ENCODE measurements at regions not wholly inside any gene's neighbourhood (a gene's known extent, or its start where the extent isn't known, plus 50 kb on each side); places are given as distances from the start of the nearest gene placed in this dataset.

- H3K4me1 ChIP-seq: no peaks in the 10 kb centered on the region
- no peaks in the 10 kb centered on the region for H3K36me3 ChIP-seq
- DNase-seq: no peak
- H3K4me3 ChIP-seq: no peak overlapping the region
- H3K27me3 ChIP-seq (replicated peaks in 1 of 7): no peaks in the 10 kb centered on the region
- H3K27ac ChIP-seq: no peak overlapping the region
- 71 to 83% (median 79%) methylated on average over 5 of the region's 5 CpGs for WGBS, 5 donors
- no peak for TF ChIP-seq CTCF (IDR thresholded peaks at IDR 0.05 in 8 of 11, conservative IDR thresholded peaks at IDR 0.05 in 3 of 11)
- no peak for TF ChIP-seq POLR2AphosphoS5 (IDR thresholded peaks at IDR 0.05)
- TF ChIP-seq POLR2A (IDR thresholded peaks at IDR 0.05): no peak
- H3K9me3 ChIP-seq: peaks cover 0 to 20% (median 0%) of the 10 kb centered on the region in 8 donors
- intact Hi-C loops (cut with DNase I; ENCODE audit: low total_unique reads): no loop called here
These were observed 924.2 kb downstream of the UQCRFS1 start for GRCh38 chr19:28288572-28289264.

GRCh38 chr19:28285917-28286316 is 927.0 kb downstream of the UQCRFS1 start:
- H3K27ac ChIP-seq: no peak overlapping the region
- 80 to 92% (median 89%) methylated on average over 2 of the region's 2 CpGs for WGBS, 5 donors
- intact Hi-C loops (cut with DNase I; ENCODE audit: low total_unique reads): no loop called here
- no peaks in the 10 kb centered on the region for H3K27me3 ChIP-seq (replicated peaks in 1 of 7)
- DNase-seq: no peak
- no peaks in the 10 kb centered on the region for H3K36me3 ChIP-seq
- H3K9me3 ChIP-seq: peaks cover 0 to 38% (median 0%) of the 10 kb centered on the region in 8 donors
- H3K4me3 ChIP-seq: no peak overlapping the region
- H3K4me1 ChIP-seq: no peaks in the 10 kb centered on the region
- TF ChIP-seq POLR2AphosphoS5 (IDR thresholded peaks at IDR 0.05) (no peak), CTCF (IDR thresholded peaks at IDR 0.05 in 8 of 11, conservative IDR thresholded peaks at IDR 0.05 in 3 of 11) (no peak), POLR2A (IDR thresholded peaks at IDR 0.05) (no peak)

DNA sequence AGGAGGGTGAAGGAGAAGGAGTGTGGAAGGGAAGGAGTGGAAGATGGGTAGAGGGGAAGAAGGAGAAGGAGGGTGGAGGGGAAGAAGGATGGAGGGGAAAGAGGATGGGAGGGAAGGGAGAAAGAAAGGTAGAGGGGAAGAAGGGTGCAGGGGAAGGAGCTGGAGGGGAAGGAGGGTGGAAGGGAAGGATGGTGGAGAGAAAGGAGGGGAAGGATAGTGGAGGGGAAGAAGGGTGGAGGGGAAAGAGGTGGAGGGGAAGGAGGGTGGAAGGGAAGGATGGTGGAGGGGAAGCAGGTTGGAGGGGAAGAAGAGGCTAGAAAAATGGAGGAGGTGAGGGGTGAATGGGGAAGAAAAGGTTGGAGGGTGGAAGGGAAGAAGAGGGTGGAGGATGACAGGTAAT is 927.9 kb downstream of the UQCRFS1 start:
- H3K9me3 ChIP-seq: peaks cover 0 to 38% (median 0%) of the 10 kb centered on the region in 8 donors
- H3K27me3 ChIP-seq (replicated peaks in 1 of 7): no peaks in the 10 kb centered on the region
- no peaks in the 10 kb centered on the region for H3K4me1 ChIP-seq
- DNase-seq: no peak
- H3K4me3 ChIP-seq: no peak overlapping the region
- H3K27ac ChIP-seq: no peak overlapping the region
- intact Hi-C loops (cut with DNase I; ENCODE audit: low total_unique reads): no loop called here
- H3K36me3 ChIP-seq: no peaks in the 10 kb centered on the region
- no peak for TF ChIP-seq CTCF (IDR thresholded peaks at IDR 0.05 in 8 of 11, conservative IDR thresholded peaks at IDR 0.05 in 3 of 11)
- no peak for TF ChIP-seq POLR2A (IDR thresholded peaks at IDR 0.05)
- TF ChIP-seq POLR2AphosphoS5 (IDR thresholded peaks at IDR 0.05): no peak

- H3K4me3 ChIP-seq: no peak overlapping the region
- DNase-seq: no peak
- H3K36me3 ChIP-seq: no peaks in the 10 kb centered on the region
- intact Hi-C loops (cut with DNase I; ENCODE audit: low total_unique reads): no loop called here
- peaks cover 0 to 38% (median 0%) of the 10 kb centered on the region in 8 donors for H3K9me3 ChIP-seq
- no peaks in the 10 kb centered on the region for H3K27me3 ChIP-seq (replicated peaks in 1 of 7)
- no peak for TF ChIP-seq CTCF (IDR thresholded peaks at IDR 0.05 in 8 of 11, conservative IDR thresholded peaks at IDR 0.05 in 3 of 11)
- H3K4me1 ChIP-seq: no peaks in the 10 kb centered on the region
- no peak overlapping the region for H3K27ac ChIP-seq
These were observed 928.6 kb downstream of the UQCRFS1 start for GRCh38 chr19:28284389-28284788.

Data from spleen (tissue), 11 donors.